HepG2 (cell line): ENCODE measurements at regions not wholly inside any gene's neighbourhood (a gene's known extent, or its start where the extent isn't known, plus 50 kb on each side); places are given as distances from the start of the nearest gene placed in this dataset.

ENCODE experiments used
- ATAC-seq: fragments of 200-7000 bp; cut with Tn5 transposase; 3 replicates; pipeline ENCODE4 v1.9.1; 2020; ENCODE audit warnings: mild to moderate bottlenecking, moderate library complexity
- BruUV-seq: library from RNA; stranded (reverse); fragments of 400-500 nt; replicated peaks from 2 replicates; lab custom pipeline; 2021; lab: Mats Ljungman, UMichigan
- CTCF ChIA-PET: fragments of 300-600 bp; formaldehyde crosslinking; extraction: SDS; loops from one replicate; lab custom pipeline; 2021; ENCODE audit warnings: low total read pairs, inconsistent platforms, low intra/inter-chr PET ratio; lab: Yijun Ruan, JAX
- POLR2A ChIA-PET: fragments of 350-600 bp; sonication (Branson Sonifier 250); formaldehyde crosslinking; loops from one replicate; lab custom pipeline; 2020; ENCODE audit warnings: antibody characterized with exemption, inconsistent platforms; lab: Yijun Ruan, JAX
- DNase-seq: peaks from one replicate; pipeline ENCODE4 v3.0.0-alpha.2; 2015; ENCODE audit warnings: low spot score
- FAIRE-seq: peaks from 3 replicates; lab custom pipeline; 2011; peaks lifted over from hg19 to GRCh38; lab: Jason Lieb, UNC
- H2AFZ ChIP-seq: one replicate; pipeline ENCODE4 v1.6.1; 2011; ENCODE audit warnings: low read length, inconsistent platforms
- H3K27ac ChIP-seq: fragments of 300-600 bp; 3 replicates; pipeline ENCODE4 v1.8.0; 2011; ENCODE audit warnings: mixed run types, mild to moderate bottlenecking, mixed read lengths, low read length, inconsistent platforms; ENCODE audit not compliant: insufficient read depth; ENCODE audit errors: extremely low read length
- H3K27me3 ChIP-seq, 2 experiments: fragments of 200-600 bp in 1 of 2; 2 replicates in 1 of 2; 3 replicates in 1 of 2; pipeline versions ENCODE4 v1.6.0 to v1.8.0; 2011; ENCODE audit warnings: low read length in 2 of 2, mild to moderate bottlenecking in 2 of 2, moderate library complexity in 2 of 2, inconsistent platforms in 1 of 2; ENCODE audit not compliant: insufficient read depth in 2 of 2, control insufficient read depth in 1 of 2
- H3K36me3 ChIP-seq, 2 experiments: fragments of 200-600 bp in 1 of 2; replicated peaks in 1 of 2; 2 replicates in 1 of 2; 3 replicates in 1 of 2; pipeline versions ENCODE4 v1.5.1 to v1.8.0; 2011; ENCODE audit warnings: low read length in 2 of 2, inconsistent platforms in 1 of 2; ENCODE audit not compliant: insufficient read depth in 2 of 2, control insufficient read depth in 1 of 2
- H3K4me1 ChIP-seq: 2 replicates; pipeline ENCODE4 v1.5.1; 2012; ENCODE audit warnings: low read length, inconsistent platforms; ENCODE audit not compliant: insufficient read depth
- H3K4me2 ChIP-seq: 2 replicates; pipeline ENCODE4 v1.6.0; 2011; ENCODE audit warnings: low read depth, low read length, inconsistent platforms
- H3K4me3 ChIP-seq, 3 experiments: fragments of 200-600 bp in 1 of 3; sonication (generic), shearing (Covaris generic) in 1 of 3; replicated peaks in 1 of 3; 2 replicates each; pipeline ENCODE4 v1.5.1; 2011 to 2016; ENCODE audit warnings: low read length in 3 of 3, inconsistent platforms in 2 of 3, low read depth in 2 of 3, mild to moderate bottlenecking in 2 of 3, control low read depth in 1 of 3, mixed read lengths in 1 of 3; ENCODE audit not compliant: insufficient read depth in 1 of 3
- H3K79me2 ChIP-seq: one replicate; pipeline ENCODE4 v1.6.1; 2011; ENCODE audit warnings: low read length, inconsistent platforms; ENCODE audit not compliant: insufficient read depth
- H3K9ac ChIP-seq: 2 replicates; pipeline ENCODE4 v1.6.0; 2011; ENCODE audit warnings: mild to moderate bottlenecking, low read depth, low read length, inconsistent platforms; ENCODE audit not compliant: insufficient read depth
- H3K9me3 ChIP-seq: 2 replicates; pipeline ENCODE4 v1.5.1; 2012; ENCODE audit warnings: mild to moderate bottlenecking, low read length
- H4K20me1 ChIP-seq: 2 replicates; pipeline ENCODE4 v1.6.0; 2011; ENCODE audit warnings: inconsistent platforms, mild to moderate bottlenecking, low read length, moderate library complexity; ENCODE audit not compliant: insufficient read depth
- MAFF ChIP-seq: IDR thresholded peaks from 2 replicates; pipeline ENCODE4 v1.6.1; 2011; ENCODE audit warnings: low read depth, low read length, improper control_type of control experiment
- NCOA1 ChIP-seq: sonication (generic); formaldehyde crosslinking; IDR thresholded peaks from 2 replicates; pipeline ENCODE4 v1.9.0; 2021; ENCODE audit warnings: missing genetic modification reagents
- TOE1 ChIP-seq: sonication (generic); formaldehyde crosslinking; IDR thresholded peaks from 2 replicates; pipeline ENCODE4 v1.4.0; 2020; ENCODE audit warnings: mild to moderate bottlenecking, missing genetic modification reagents
- ZHX2 ChIP-seq, 2 experiments: sonication (generic) in 1 of 2; formaldehyde crosslinking in 1 of 2; IDR thresholded peaks; 2 replicates each; pipeline versions ENCODE4 v1.6.1 to v1.9.0; 2014 to 2022; ENCODE audit warnings: antibody characterized with exemption in 1 of 2, borderline replicate concordance in 1 of 2, inconsistent platforms in 1 of 2, low read depth in 1 of 2, missing genetic modification reagents in 1 of 2
- ZNF136 ChIP-seq: sonication (generic); formaldehyde crosslinking; IDR thresholded peaks from 2 replicates; pipeline ENCODE4 v1.8.1; 2022; ENCODE audit warnings: low read depth, mild to moderate bottlenecking, moderate library complexity, missing genetic modification reagents
- ZNF207 ChIP-seq: fragments of 450-650 bp; IDR thresholded peaks from 2 replicates; pipeline ENCODE4 v1.6.1; 2016; ENCODE audit warnings: antibody characterized with exemption, borderline replicate concordance
- ZNF30 ChIP-seq: sonication (generic); formaldehyde crosslinking; IDR thresholded peaks from 2 replicates; pipeline ENCODE4 v1.5.0; 2020; ENCODE audit warnings: mild to moderate bottlenecking, missing genetic modification reagents
- ZNF546 ChIP-seq: sonication (generic); formaldehyde crosslinking; conservative IDR thresholded peaks from 2 replicates; pipeline ENCODE4 v1.8.1; 2023; ENCODE audit warnings: mild to moderate bottlenecking, missing genetic modification reagents
- ZNF558 ChIP-seq: sonication (generic); formaldehyde crosslinking; IDR thresholded peaks from 2 replicates; pipeline ENCODE4 v1.9.0; 2022; ENCODE audit warnings: mild to moderate bottlenecking, missing genetic modification reagents, borderline replicate concordance
- ZNF570 ChIP-seq: sonication (generic); formaldehyde crosslinking; IDR thresholded peaks from 2 replicates; pipeline ENCODE4 v1.4.0; 2020; ENCODE audit warnings: mild to moderate bottlenecking, missing genetic modification reagents, borderline replicate concordance
- ZNF607 ChIP-seq: sonication (generic); formaldehyde crosslinking; IDR thresholded peaks from 2 replicates; pipeline ENCODE4 v1.5.1; 2020; ENCODE audit warnings: missing genetic modification reagents, mild to moderate bottlenecking, borderline replicate concordance
- WGBS: methylation state at CpG from one replicate; pipeline ENCODE4 v1.1.6; 2017; ENCODE audit warnings: low lambda C conversion rate; 5-methylcytosine and 5-hydroxymethylcytosine counted together
- in situ Hi-C: cut with HindIII; loops from 2 replicates; pipeline ENCODE4 v1.10.0; 2017; ENCODE audit warnings: low pct_unique_long_range_greater_than_20kb; ENCODE audit not compliant: extremely low pct_ligation_motif_present
- intact Hi-C: fragments of 100-400 bp; cut with micrococcal nuclease; formaldehyde crosslinking; loops from one replicate; pipeline ENCODE4 v1.10.0; 2022; ENCODE audit not compliant: unreplicated experiment
- TF ChIP-seq, protein P1 (sequence below): sonication (generic); formaldehyde crosslinking; IDR thresholded peaks from 2 replicates; pipeline ENCODE4 v1.5.1; 2020; ENCODE audit warnings: missing genetic modification reagents, mild to moderate bottlenecking, borderline replicate concordance
- TF ChIP-seq, protein P2 (sequence below): sonication (generic); formaldehyde crosslinking; IDR thresholded peaks from 2 replicates; pipeline ENCODE4 v1.4.0; 2020; ENCODE audit warnings: missing genetic modification reagents, low read depth, mild to moderate bottlenecking, borderline replicate concordance
- TF ChIP-seq, protein P3 (sequence below): sonication (generic); formaldehyde crosslinking; IDR thresholded peaks from 2 replicates; pipeline ENCODE4 v1.8.0; 2022; ENCODE audit warnings: low read depth, missing genetic modification reagents

- ATAC-seq = no peak
- H3K27me3 ChIP-seq = no peaks in the 10 kb centered on the region
- 73% methylated on average over 4 of the region's 4 CpGs for WGBS
- no peak overlapping the region for H3K4me3 ChIP-seq
- no peaks in the 10 kb centered on the region for H4K20me1 ChIP-seq
- no peaks in the 10 kb centered on the region for H3K79me2 ChIP-seq
- H3K9me3 ChIP-seq = no peaks in the 10 kb centered on the region
- intact Hi-C loops (no loop called here), in situ Hi-C loops (no loop called here)
- H3K4me1 ChIP-seq = peaks cover 15% of the 10 kb centered on the region
- DNase-seq = no peak
- H3K27ac ChIP-seq = no peak overlapping the region
- ChIA-PET CTCF (no interaction called here), POLR2A (no interaction called here)
- no peak overlapping the region for H3K9ac ChIP-seq
- no peak for FAIRE-seq
- no TSS peak for BruUV-seq
- no peaks in the 10 kb centered on the region for H3K36me3 ChIP-seq
- no peak overlapping the region for H3K4me2 ChIP-seq
- no peak overlapping the region for H2AFZ ChIP-seq
- TF ChIP-seq ZNF607 (no peak), ZNF30 (CRISPR knock-in tag) (no peak), ZNF558 (no peak), ZNF136 (no peak), MAFF (no peak), NCOA1 (CRISPR knock-in tag) (no peak), ZHX2 (IDR thresholded peaks at IDR 0.05; ENCODE audit: low read depth) (no peak), ZHX2 (CRISPR knock-in tag; IDR thresholded peaks at IDR 0.05; ENCODE audit: borderline replicate concordance) (no peak), ZNF570 (CRISPR knock-in tag) (no peak), ZNF207 (no peak), TOE1 (CRISPR knock-in tag) (no peak), ZNF546 (CRISPR knock-in tag) (no peak)
- TF ChIP-seq, protein P1, sequence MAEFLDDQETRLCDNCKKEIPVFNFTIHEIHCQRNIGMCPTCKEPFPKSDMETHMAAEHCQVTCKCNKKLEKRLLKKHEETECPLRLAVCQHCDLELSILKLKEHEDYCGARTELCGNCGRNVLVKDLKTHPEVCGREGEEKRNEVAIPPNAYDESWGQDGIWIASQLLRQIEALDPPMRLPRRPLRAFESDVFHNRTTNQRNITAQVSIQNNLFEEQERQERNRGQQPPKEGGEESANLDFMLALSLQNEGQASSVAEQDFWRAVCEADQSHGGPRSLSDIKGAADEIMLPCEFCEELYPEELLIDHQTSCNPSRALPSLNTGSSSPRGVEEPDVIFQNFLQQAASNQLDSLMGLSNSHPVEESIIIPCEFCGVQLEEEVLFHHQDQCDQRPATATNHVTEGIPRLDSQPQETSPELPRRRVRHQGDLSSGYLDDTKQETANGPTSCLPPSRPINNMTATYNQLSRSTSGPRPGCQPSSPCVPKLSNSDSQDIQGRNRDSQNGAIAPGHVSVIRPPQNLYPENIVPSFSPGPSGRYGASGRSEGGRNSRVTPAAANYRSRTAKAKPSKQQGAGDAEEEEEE = no peak
- TF ChIP-seq, protein P2, sequence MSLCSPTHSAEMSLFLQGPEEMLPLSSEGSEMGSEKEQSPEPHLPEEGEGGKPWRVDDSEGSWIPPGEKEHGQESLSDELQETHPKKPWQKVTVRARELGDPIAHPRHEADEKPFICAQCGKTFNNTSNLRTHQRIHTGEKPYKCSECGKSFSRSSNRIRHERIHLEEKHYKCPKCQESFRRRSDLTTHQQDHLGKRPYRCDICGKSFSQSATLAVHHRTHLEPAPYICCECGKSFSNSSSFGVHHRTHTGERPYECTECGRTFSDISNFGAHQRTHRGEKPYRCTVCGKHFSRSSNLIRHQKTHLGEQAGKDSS (CRISPR knock-in tag) = no peak
- TF ChIP-seq, protein P3, sequence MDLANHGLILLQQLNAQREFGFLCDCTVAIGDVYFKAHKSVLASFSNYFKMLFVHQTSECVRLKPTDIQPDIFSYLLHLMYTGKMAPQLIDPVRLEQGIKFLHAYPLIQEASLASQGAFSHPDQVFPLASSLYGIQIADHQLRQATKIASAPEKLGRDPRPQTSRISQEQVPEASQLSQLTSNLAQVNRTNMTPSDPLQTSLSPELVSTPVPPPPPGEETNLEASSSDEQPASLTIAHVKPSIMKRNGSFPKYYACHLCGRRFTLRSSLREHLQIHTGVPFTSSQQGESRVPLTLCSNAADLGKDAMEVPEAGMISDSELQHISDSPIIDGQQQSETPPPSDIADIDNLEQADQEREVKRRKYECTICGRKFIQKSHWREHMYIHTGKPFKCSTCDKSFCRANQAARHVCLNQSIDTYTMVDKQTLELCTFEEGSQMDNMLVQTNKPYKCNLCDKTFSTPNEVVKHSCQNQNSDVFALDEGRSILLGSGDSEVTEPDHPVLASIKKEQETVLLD = no peak
These were observed 164.1 kb downstream of the PTEN start for GRCh38 chr10:88027570-88027969.
